ENCODE measurements at regions not wholly inside any gene's neighbourhood (a gene's known extent, or its start where the extent isn't known, plus 50 kb on each side); places are given as distances from the start of the nearest gene placed in this dataset.
"Not testable (repeated sequence)": the region's sequence is repeated elsewhere in the genome, so short reads cannot be mapped to it uniquely, and the experiment has no call there.

- H3K9me3 Mint-ChIP-seq = no peaks in the 10 kb centered on the region
- H3K4me1 Mint-ChIP-seq (ENCODE audit: low read depth in 2 of 2) = no peaks in the 10 kb centered on the region
- DNase-seq (ENCODE audit: low spot score) = no peak
- no peak for ATAC-seq
- H3K27me3 Mint-ChIP-seq = peaks cover 20 to 21% of the 10 kb centered on the region in 2 donors
- no peak overlapping the region for H3K27ac Mint-ChIP-seq
- no peaks in the 10 kb centered on the region for H3K36me3 Mint-ChIP-seq
- H3K4me3 Mint-ChIP-seq = no peak overlapping the region
These were observed 65.4 kb upstream of the TUBA3E start for GRCh38 chr2:130263606-130264005.

- Mint-ChIP-seq H3K27ac (no peak overlapping the region), H3K36me3 (no peaks in the 10 kb centered on the region), H3K27me3 (peaks cover 23 to 25% of the 10 kb centered on the region in 2 donors), H3K4me3 (no peak overlapping the region), H3K9me3 (no peaks in the 10 kb centered on the region), H3K4me1 (ENCODE audit: low read depth in 2 of 2) (no peaks in the 10 kb centered on the region)
- ATAC-seq (no peak), DNase-seq (ENCODE audit: low spot score) (no peak)
These were observed 63.9 kb upstream of the TUBA3E start for GRCh38 chr2:130261970-130262760.

DNA sequence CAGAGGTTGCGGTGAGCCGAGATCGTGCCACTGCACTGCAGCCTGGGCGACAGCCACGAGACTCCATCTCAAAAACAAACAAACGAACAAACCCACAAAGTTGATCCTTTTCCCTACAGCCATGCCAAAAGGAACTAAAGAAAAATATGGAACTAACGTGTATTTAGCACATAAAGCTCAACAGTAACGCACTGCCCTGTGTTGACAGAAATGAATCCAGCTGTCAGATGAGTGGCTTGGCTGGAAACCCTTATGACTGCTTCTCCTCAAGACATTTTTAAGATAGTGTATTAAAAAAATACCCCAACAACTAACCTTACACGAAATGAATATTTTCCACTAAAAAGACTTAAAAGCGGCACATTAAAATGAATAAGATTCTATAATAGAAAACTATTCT, 62.9 kb upstream of the TUBA3E start:
- H3K4me3 Mint-ChIP-seq = no peak overlapping the region
- no peaks in the 10 kb centered on the region for H3K36me3 Mint-ChIP-seq
- ATAC-seq = no peak
- no peaks in the 10 kb centered on the region for H3K9me3 Mint-ChIP-seq
- peaks cover 23 to 25% of the 10 kb centered on the region in 2 donors for H3K27me3 Mint-ChIP-seq
- H3K27ac Mint-ChIP-seq = no peak overlapping the region
- no peak for DNase-seq (ENCODE audit: low spot score)
- H3K4me1 Mint-ChIP-seq (ENCODE audit: low read depth in 2 of 2) = no peaks in the 10 kb centered on the region

GRCh38 chr2:130259594-130259993, 61.4 kb upstream of the TUBA3E start:
- Mint-ChIP-seq H3K9me3 (no peaks in the 10 kb centered on the region), H3K4me3 (no peak overlapping the region), H3K27ac (no peak overlapping the region), H3K4me1 (ENCODE audit: low read depth in 2 of 2) (no peaks in the 10 kb centered on the region), H3K27me3 (peaks cover 26 to 31% of the 10 kb centered on the region in 2 donors), H3K36me3 (no peaks in the 10 kb centered on the region)
- DNase-seq (ENCODE audit: low spot score) = no peak
- no peak for ATAC-seq

GRCh38 chr2:130258356-130258755, 60.1 kb upstream of the TUBA3E start:
- Mint-ChIP-seq H3K36me3 (no peaks in the 10 kb centered on the region), H3K27me3 (peaks cover 28 to 31% of the 10 kb centered on the region in 2 donors), H3K4me3 (no peak overlapping the region), H3K9me3 (no peaks in the 10 kb centered on the region), H3K27ac (no peak overlapping the region), H3K4me1 (ENCODE audit: low read depth in 2 of 2) (no peaks in the 10 kb centered on the region)
- no peak for DNase-seq (ENCODE audit: low spot score)
- ATAC-seq = no peak

DNA sequence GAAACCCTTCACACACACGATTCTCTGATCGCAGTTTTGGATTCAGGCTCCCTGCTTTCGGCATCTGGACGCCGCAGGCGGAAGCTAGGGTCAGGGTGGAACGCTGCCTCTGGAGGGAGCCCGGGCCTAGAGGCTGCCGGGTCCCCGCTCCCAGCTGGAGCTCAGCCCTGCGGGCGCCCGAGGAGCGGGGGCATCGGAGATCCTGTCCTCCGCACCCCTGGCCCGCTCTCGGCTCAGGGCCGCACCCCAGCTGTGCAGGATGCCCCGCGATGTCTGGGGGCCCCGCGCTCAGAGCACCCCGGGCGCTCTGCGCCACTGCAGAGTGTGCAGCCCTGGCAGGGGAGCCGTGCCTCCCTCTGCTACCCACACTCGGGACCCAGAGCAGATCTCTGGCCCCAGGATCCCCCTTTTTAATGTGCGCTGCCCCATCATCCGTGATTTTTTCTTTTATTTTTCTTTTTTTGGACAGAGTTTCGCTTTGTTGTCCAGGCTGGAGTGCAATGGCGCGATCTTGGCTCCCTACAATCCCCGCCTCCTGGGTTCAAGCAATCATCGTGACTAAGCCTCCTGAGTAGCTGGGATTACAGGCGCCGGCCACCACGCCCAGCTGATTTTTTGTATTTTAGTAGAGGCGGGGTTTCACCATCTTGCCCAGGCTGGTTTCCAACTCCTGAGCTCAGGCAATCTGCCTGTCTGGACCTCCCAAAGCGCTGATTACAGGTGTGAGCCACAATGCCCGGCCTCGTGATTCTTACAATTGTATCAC, 54.8 kb upstream of the TUBA3E start:
- H3K36me3 Mint-ChIP-seq = no peaks in the 10 kb centered on the region
- peak in 1 of 2 donors; percentile 22 for ATAC-seq

DNA sequence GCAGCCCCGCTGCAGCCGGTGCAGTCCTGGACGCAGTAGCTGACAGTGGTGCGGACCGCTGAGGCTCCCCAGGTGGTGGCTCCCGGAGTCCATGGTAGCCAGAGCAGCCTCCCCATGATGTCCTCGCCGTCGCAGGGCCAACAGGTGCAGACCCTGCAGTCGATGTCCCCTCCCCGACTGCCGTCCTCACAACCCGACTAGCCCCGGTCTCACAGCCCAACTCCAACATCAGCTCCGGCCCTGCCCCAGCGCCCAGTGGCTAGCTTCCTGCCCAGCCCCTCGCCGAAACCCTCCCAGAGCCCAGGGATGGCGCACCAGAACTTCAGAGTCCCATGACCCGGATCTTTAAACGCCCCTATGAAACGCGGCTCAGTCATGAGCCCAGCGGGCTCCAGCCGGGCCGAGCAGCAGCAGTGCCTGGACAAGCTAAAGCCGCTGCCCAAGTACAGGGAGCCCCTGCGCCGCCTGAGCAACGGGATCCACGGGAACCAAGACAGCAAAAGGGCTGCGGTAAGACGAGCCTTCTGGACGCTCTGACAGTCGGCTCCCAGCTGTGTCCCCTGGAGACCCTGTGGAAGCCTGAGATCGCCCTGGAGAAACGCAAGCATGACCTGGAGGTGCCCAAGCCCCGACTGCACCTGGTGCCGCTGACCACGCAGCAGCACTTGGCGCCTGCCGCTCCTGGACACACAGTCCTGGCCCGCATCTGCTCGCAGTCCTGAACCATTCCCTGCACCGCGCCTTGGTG, 53.8 kb upstream of the TUBA3E start:
- no peaks in the 10 kb centered on the region for H3K4me1 Mint-ChIP-seq (ENCODE audit: low read depth in 2 of 2)
- no peak overlapping the region for H3K27ac Mint-ChIP-seq
- no peaks in the 10 kb centered on the region for H3K9me3 Mint-ChIP-seq
- H3K27me3 Mint-ChIP-seq = peaks cover 30 to 38% of the 10 kb centered on the region in 2 donors
- peak; percentile 32 to 35 for ATAC-seq
- DNase-seq (ENCODE audit: low spot score) = no peak
- H3K36me3 Mint-ChIP-seq = no peaks in the 10 kb centered on the region
- H3K4me3 Mint-ChIP-seq = no peak overlapping the region

More for the DNA sequence above, 54.8 kb upstream of the TUBA3E start:
- Mint-ChIP-seq H3K27me3 (peaks cover 30 to 38% of the 10 kb centered on the region in 2 donors), H3K9me3 (no peaks in the 10 kb centered on the region), H3K27ac (no peak overlapping the region), H3K4me3 (no peak overlapping the region), H3K4me1 (ENCODE audit: low read depth in 2 of 2) (no peaks in the 10 kb centered on the region)
- DNase-seq (ENCODE audit: low spot score) = no peak

DNA sequence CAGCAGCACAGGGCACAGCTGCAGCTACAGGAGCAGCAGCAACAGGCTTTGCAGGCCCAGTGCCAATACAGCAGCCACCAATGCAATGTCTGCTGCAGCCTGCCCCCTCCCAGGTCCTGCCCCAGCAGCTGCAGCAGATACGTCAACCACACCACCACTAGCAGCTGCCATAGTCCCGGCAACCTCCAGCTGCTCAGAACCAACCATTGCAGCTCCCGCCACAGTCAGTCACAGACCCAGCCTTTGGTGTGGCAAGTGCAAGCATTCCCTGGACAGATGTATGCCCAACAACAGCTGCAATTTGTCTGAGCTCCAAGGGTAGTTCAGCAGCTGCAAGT, 53.3 kb upstream of the TUBA3E start:
- peaks cover 30 to 38% of the 10 kb centered on the region in 2 donors for H3K27me3 Mint-ChIP-seq
- no peak overlapping the region for H3K4me3 Mint-ChIP-seq
- H3K4me1 Mint-ChIP-seq (ENCODE audit: low read depth in 2 of 2) = no peaks in the 10 kb centered on the region
- DNase-seq (ENCODE audit: low spot score) (no peak), ATAC-seq (no peak)
- H3K27ac Mint-ChIP-seq = no peak overlapping the region
- no peaks in the 10 kb centered on the region for H3K36me3 Mint-ChIP-seq
- H3K9me3 Mint-ChIP-seq = no peaks in the 10 kb centered on the region

DNA sequence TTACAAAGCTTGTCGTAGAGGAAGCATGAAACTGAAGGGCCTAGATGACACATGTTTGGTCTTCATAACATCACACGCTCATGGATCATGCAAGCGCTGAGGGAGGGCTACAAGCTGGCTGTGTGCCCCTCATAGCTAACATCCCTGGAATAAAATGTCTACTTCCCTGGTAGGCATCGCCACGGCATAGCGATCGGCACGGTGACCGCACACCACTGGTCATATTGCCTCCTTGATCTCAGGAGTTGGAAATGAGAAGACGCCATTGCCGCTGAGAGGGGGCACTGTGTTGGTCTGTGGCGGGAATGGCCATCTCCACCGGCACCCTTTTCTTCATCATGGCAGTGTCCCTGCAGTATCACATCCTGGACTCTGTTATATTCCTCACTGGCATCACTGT, 50.1 kb upstream of the TUBA3E start:
- not testable (repeated sequence) for H3K9me3 Mint-ChIP-seq; H3K4me3 Mint-ChIP-seq; DNase-seq (ENCODE audit: low spot score); H3K27ac Mint-ChIP-seq; H3K36me3 Mint-ChIP-seq; ATAC-seq; H3K4me1 Mint-ChIP-seq (ENCODE audit: low read depth in 2 of 2)
- H3K27me3 Mint-ChIP-seq = peaks cover 31 to 46% of the 10 kb centered on the region in 2 donors

Measured in natural killer cell treated with Interleukin-12 subunit alpha and Interleukin-12 subunit beta and Interleukin-15 and Interleukin-18, amount 100 ng/mL, for 72 hours (primary cell).